ENCODE measurements at regions not wholly inside any gene's neighbourhood (a gene's known extent, or its start where the extent isn't known, plus 50 kb on each side); places are given as distances from the start of the nearest gene placed in this dataset.
"Not testable (repeated sequence)": the region's sequence is repeated elsewhere in the genome, so short reads cannot be mapped to it uniquely, and the experiment has no call there.

DNA sequence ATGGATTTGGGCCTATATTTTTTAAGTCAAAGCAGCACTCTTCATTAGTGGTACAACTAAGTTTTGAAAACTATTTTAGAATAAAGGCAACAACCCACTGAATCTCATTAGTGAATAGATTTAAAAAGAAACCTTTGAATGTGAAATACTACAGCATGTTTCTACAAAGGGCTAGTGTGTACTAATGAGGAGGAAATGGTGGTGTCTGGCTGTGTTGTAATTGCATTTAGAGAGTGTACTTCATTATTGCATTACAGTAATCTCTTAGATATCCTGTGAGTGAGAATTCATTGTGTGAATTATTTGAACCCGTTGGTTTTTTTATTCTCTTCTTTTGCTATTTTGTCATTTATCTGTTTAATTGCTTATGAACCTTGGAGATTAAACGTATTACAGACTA is 575.4 kb upstream of the FAM98A start:
- H3K4me3 ChIP-seq (ENCODE audit: low read depth, low read length): no peak overlapping the region
- TF ChIP-seq, protein P1, sequence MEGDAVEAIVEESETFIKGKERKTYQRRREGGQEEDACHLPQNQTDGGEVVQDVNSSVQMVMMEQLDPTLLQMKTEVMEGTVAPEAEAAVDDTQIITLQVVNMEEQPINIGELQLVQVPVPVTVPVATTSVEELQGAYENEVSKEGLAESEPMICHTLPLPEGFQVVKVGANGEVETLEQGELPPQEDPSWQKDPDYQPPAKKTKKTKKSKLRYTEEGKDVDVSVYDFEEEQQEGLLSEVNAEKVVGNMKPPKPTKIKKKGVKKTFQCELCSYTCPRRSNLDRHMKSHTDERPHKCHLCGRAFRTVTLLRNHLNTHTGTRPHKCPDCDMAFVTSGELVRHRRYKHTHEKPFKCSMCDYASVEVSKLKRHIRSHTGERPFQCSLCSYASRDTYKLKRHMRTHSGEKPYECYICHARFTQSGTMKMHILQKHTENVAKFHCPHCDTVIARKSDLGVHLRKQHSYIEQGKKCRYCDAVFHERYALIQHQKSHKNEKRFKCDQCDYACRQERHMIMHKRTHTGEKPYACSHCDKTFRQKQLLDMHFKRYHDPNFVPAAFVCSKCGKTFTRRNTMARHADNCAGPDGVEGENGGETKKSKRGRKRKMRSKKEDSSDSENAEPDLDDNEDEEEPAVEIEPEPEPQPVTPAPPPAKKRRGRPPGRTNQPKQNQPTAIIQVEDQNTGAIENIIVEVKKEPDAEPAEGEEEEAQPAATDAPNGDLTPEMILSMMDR (IDR thresholded peaks at IDR 0.05; ENCODE audit: insufficient read depth, low read depth, low read length, missing control alignments): no peak
- DNase-seq (ENCODE audit: low read depth): no peak

DNA sequence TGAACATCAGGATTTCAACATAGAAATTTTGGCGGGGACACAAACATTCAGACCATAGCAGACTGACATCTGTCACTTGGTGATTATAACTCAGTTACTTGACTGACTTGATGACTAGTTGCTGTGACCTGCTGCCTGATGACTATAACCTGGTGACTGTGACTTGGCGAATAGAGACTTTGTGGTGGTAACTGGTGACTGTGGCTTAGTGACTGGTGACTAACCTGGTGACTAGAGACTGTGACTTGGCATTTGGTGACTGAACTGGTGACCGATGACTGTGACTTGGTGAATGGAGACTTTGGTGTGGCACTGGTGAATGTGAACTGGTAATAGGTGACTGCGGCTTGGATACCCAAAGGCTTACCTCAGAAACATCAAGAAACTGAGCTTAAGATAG is 563.1 kb upstream of the FAM98A start:
- H3K4me3 ChIP-seq (ENCODE audit: low read depth, low read length): no peak overlapping the region
- TF ChIP-seq, protein P1 (IDR thresholded peaks at IDR 0.05; ENCODE audit: insufficient read depth, low read depth, low read length, missing control alignments): no peak
- no peak for DNase-seq (ENCODE audit: low read depth)

DNA sequence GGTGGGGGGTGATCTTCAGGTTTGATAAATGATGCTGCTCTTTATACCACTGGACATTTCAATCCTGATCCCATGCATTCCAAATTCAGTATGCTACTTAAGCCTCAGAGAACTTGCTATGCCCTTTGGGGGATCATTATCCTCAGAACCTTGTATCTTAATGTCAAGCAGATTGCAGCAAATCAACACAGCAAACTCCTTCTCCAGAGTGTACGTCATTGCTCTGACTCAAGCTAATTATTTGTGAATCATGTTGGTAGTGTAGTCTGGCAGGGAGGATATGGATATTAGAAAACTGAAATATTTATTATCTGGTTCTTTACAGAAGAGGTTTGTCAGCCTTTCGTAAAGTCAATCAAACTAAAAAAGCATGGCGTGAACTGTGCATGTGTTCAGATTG is 562.5 kb upstream of the FAM98A start:
- no peak overlapping the region for H3K4me3 ChIP-seq (ENCODE audit: low read depth, low read length)
- no peak for DNase-seq (ENCODE audit: low read depth)
- TF ChIP-seq, protein P1 (IDR thresholded peaks at IDR 0.05; ENCODE audit: insufficient read depth, low read depth, low read length, missing control alignments): no peak

DNA sequence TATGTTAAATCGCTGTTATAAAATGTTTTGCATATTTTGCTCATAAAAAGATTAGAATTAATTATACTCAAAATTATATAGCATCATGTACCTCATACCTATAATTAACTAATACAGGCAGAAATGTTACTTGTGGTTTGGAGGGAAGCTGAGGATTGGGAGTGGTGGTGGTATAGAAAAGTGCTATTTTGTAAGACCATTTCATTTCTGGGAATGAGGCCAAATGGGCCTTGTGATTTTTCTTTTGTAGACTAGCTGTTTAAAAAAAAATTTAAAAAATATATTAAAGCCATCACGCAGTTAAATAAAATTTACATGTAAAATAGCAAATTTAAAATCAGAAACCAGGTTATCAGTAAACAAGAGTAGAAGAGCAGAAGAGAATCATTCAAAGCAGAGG is 560.8 kb upstream of the FAM98A start:
- no peak overlapping the region for H3K4me3 ChIP-seq (ENCODE audit: low read depth, low read length)
- TF ChIP-seq, protein P1 (IDR thresholded peaks at IDR 0.05; ENCODE audit: insufficient read depth, low read depth, low read length, missing control alignments): no peak
- no peak for DNase-seq (ENCODE audit: low read depth)

DNA sequence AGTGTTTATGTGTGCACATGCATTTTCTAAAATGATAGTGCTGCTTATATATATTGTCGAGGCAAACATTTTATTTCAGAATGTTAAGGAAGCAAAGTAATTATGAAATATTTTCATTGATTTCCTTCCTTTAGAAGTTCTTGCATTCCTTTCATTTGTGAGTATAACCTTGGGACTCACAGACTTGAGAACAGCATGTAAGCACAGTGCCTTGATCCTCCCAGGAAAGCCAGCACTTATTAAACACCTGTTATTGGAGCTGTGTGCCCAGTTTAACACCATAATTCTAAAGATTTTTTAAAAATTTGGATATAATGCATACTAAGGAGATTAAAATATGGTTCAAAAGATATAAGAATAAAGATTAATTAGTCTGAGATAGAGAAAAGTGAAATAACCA is 554.4 kb upstream of the FAM98A start:
- DNase-seq (ENCODE audit: low read depth): no peak
- TF ChIP-seq, protein P1 (IDR thresholded peaks at IDR 0.05; ENCODE audit: insufficient read depth, low read depth, low read length, missing control alignments): no peak
- H3K4me3 ChIP-seq (ENCODE audit: low read depth, low read length): no peak overlapping the region

DNA sequence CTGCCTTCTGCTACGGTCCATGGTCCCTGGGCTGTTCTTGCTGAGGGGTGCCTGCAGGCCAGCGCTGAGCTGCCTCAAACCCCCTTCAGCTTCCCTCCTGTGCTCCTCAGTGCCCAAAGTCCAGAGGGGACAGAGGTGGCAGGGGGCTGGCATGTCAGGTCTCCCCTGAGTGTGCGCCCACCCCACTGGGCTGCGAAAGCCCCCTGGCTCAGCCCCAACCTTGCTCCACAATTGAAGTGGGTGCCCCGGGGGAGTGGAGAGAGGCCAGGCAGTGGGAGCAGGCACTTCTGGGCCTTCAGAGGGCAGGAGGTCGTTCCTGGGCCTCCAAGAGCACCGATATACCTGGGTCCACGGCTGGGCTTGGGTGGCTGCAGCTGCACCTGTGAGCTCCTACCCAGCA is 548.7 kb upstream of the FAM98A start:
- TF ChIP-seq, protein P1 (IDR thresholded peaks at IDR 0.05; ENCODE audit: insufficient read depth, low read depth, low read length, missing control alignments): no peak
- H3K4me3 ChIP-seq (ENCODE audit: low read depth, low read length): no peak overlapping the region
- DNase-seq (ENCODE audit: low read depth): no peak

DNA sequence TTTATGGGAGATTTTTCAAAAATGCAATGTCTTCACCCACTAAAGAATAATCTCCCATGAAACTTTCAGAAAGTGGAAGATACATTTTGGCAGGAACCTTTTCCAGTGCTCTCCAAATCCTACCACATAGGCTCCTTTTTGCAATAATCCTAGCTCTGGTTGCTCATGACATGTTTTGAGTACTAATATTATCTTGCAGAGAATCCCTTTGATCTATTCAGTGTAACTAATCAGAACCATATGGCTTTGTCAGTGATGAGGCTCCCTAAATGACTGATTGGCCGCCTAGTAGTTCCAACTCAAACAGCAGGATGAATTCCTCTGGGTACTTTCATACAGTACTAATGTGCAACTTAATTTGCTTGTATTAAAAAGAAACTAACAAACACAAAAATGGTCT is 544.0 kb upstream of the FAM98A start:
- no peak overlapping the region for H3K4me3 ChIP-seq (ENCODE audit: low read depth, low read length)
- no peak for DNase-seq (ENCODE audit: low read depth)
- TF ChIP-seq, protein P1 (IDR thresholded peaks at IDR 0.05; ENCODE audit: insufficient read depth, low read depth, low read length, missing control alignments): no peak

DNA sequence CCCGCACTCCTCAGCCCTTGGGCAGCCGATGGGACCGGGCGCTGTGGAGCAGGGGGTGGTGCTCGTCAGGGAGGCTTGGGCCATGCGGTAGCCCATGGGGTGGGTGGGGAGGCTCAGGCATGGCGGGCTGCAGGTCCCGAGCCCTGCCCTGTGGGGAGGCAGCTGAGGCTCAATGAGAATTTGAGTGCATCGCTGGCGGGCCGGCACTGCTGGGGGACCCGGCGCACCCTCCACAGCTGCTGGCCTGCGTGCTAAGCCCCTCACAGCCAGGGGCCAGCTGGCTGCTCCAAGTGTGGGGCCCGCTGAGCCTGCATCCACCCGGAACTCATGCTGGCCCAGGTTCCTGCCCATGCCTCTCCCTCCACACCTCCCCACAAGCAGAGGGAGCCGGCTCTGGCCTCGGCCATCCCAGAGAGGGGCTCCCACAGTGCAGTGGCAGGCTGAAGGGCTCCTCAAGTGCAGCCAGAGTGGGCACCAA is 543.5 kb upstream of the FAM98A start:
- not testable (repeated sequence) for H3K4me3 ChIP-seq (ENCODE audit: low read depth, low read length); DNase-seq (ENCODE audit: low read depth)

DNA sequence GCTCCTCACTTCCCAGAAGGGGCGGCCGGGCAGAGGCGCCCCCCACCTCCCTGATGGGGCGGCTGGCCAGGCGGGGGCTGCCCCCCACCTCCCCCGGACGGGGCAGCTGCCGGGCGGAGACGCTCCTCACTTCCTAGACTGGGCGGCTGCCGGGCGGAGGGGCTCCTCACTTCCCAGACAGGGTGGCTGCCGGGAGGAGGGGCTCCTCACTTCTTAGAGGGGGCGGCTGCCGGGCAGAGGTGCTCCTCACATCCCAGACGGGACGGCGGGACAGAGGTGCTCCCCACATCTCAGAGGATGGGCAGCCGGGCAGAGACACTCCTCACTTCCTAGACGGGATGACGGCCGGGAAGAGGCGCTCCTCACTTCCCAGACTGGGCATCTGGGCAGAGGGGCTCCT is 534.0 kb upstream of the FAM98A start:
- H3K4me3 ChIP-seq (ENCODE audit: low read depth, low read length); DNase-seq (ENCODE audit: low read depth): not testable (repeated sequence)

Data from GM12865 (cell line).